ENCODE measurements at regions not wholly inside any gene's neighbourhood (a gene's known extent, or its start where the extent isn't known, plus 50 kb on each side); places are given as distances from the start of the nearest gene placed in this dataset.

DNA sequence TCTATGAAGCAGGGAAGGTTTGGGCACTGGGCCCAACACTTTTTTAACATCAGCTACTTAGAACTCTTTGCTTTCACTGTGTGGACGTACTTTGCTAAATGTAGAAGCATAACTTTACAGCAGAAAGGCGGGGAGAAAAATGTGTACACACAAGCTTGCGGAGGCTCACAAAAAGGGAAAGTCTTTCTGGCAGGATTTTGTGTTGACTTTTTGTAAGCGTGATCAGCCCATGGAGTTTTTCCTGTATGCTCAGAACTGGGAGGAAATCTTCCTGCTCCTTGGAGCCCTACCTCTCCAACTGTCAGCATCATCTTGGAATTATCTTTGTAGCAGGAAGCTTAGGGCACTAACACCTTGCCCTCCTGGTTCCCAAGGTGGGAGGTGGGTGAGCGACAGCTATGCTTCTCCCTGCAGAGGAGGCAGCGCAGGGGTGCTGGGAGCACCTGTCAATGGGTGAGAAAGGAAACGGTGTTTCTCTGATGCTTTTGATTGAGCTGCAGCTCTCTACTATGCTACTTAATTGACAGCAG, 321.9 kb downstream of the GADD45G start:
- WGBS (ENCODE audit: low lambda C conversion rate) = 34% methylated on average over 5 of the region's 7 CpGs
- CTCF ChIA-PET = no interaction called here

DNA sequence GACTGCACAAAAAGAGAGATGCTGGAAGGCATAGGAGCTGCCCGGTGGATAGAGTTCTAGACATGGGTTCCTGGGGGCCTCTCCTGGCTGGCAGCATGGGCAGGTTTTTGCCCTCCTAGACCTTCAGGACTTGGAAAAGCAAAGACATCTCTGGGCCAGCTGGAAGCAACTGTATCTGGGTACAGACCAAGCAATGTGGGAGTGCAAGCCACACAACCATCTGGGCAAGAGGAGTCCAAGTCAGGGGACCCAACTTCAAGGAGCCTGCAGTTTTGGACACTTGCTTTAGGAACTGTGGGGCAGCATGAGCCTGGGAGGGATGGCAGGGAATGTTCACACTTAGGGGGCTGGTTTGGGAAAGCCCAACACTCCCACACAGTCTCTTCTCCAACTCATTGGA, 323.3 kb downstream of the GADD45G start:
- no peaks in the 10 kb centered on the region for H3K79me2 ChIP-seq (ENCODE audit: insufficient read depth)
- H3K27ac ChIP-seq (ENCODE audit: low read depth in 2 of 2, low read length in 1 of 2) = no peak overlapping the region
- H4K20me1 ChIP-seq (ENCODE audit: insufficient read depth) = no peaks in the 10 kb centered on the region
- H3K9me3 ChIP-seq = no peaks in the 10 kb centered on the region
- no peaks in the 10 kb centered on the region for H3K36me3 ChIP-seq (replicated peaks in 1 of 2; ENCODE audit: control insufficient read depth in 1 of 2, insufficient read depth in 2 of 2, low read length in 1 of 2)
- H3K27me3 ChIP-seq (ENCODE audit: insufficient read depth) = no peaks in the 10 kb centered on the region
- no peak overlapping the region for H2AFZ ChIP-seq (ENCODE audit: low read depth)
- CTCF ChIA-PET = interaction anchor here (1.4 to 2.8 kb wide), 2 partner anchors 13 to 325 kb away, joined by 3 to 9 read pairs; no protein-coding TSS in a partner anchor
- no peak overlapping the region for H3K4me3 ChIP-seq (ENCODE audit: low read depth in 2 of 2, low read length in 1 of 2)
- no peaks in the 10 kb centered on the region for H3F3A ChIP-seq (replicated peaks; ENCODE audit: insufficient read depth)
- no peak for DNase-seq
- H3K4me1 ChIP-seq (ENCODE audit: control insufficient read depth in 1 of 2, insufficient read depth in 2 of 2, low read depth in 1 of 2, low read length in 1 of 2) = peaks cover 0 to 12% of the 10 kb centered on the region in 2 experiments; a peak in 1 of 4 replicates
- no peaks in the 10 kb centered on the region for H3K9me2 ChIP-seq
- no peak overlapping the region for H3K9ac ChIP-seq
- TF ChIP-seq TAF1 (IDR thresholded peaks at IDR 0.05; ENCODE audit: borderline replicate concordance, low read depth, low read length) (no peak), YY1 (IDR thresholded peaks at IDR 0.05; ENCODE audit: low read depth) (no peak), NRF1 (IDR thresholded peaks at IDR 0.05; ENCODE audit: low read depth, low read length) (no peak)
- POLR2A ChIA-PET = no interaction called here
- 64% methylated on average over 1 of the region's 1 CpG for WGBS (ENCODE audit: low lambda C conversion rate)
- H3K4me2 ChIP-seq = no peak overlapping the region

More for the DNA sequence above, 321.9 kb downstream of the GADD45G start:
- Histone ChIP-seq H2AFZ (ENCODE audit: low read depth) (no peak overlapping the region), H3K27me3 (ENCODE audit: insufficient read depth) (no peaks in the 10 kb centered on the region), H3F3A (replicated peaks; ENCODE audit: insufficient read depth) (no peaks in the 10 kb centered on the region), H4K20me1 (ENCODE audit: insufficient read depth) (no peaks in the 10 kb centered on the region), H3K27ac (ENCODE audit: low read depth in 2 of 2, low read length in 1 of 2) (no peak overlapping the region), H3K9me3 (no peaks in the 10 kb centered on the region), H3K4me3 (ENCODE audit: low read depth in 2 of 2, low read length in 1 of 2) (no peak overlapping the region), H3K4me1 (ENCODE audit: control insufficient read depth in 1 of 2, insufficient read depth in 2 of 2, low read depth in 1 of 2, low read length in 1 of 2) (peaks cover 0 to 17% of the 10 kb centered on the region in 2 experiments; a peak in 2 of 4 replicates), H3K9ac (no peak overlapping the region), H3K4me2 (no peak overlapping the region), H3K36me3 (replicated peaks in 1 of 2; ENCODE audit: control insufficient read depth in 1 of 2, insufficient read depth in 2 of 2, low read length in 1 of 2) (no peaks in the 10 kb centered on the region), H3K79me2 (ENCODE audit: insufficient read depth) (no peaks in the 10 kb centered on the region), H3K9me2 (no peaks in the 10 kb centered on the region)
- DNase-seq = no peak
- POLR2A ChIA-PET = no interaction called here
- TF ChIP-seq TAF1 (IDR thresholded peaks at IDR 0.05; ENCODE audit: borderline replicate concordance, low read depth, low read length) (no peak), POLR2AphosphoS5 (IDR thresholded peaks at IDR 0.05; ENCODE audit: low read depth, low read length) (no peak), EP300 (IDR thresholded peaks at IDR 0.05; ENCODE audit: borderline replicate concordance in 1 of 2, low read depth in 1 of 2, low read length in 1 of 2) (no peak), JUND (IDR thresholded peaks at IDR 0.05) (no peak)
- TF ChIP-seq, protein P1, sequence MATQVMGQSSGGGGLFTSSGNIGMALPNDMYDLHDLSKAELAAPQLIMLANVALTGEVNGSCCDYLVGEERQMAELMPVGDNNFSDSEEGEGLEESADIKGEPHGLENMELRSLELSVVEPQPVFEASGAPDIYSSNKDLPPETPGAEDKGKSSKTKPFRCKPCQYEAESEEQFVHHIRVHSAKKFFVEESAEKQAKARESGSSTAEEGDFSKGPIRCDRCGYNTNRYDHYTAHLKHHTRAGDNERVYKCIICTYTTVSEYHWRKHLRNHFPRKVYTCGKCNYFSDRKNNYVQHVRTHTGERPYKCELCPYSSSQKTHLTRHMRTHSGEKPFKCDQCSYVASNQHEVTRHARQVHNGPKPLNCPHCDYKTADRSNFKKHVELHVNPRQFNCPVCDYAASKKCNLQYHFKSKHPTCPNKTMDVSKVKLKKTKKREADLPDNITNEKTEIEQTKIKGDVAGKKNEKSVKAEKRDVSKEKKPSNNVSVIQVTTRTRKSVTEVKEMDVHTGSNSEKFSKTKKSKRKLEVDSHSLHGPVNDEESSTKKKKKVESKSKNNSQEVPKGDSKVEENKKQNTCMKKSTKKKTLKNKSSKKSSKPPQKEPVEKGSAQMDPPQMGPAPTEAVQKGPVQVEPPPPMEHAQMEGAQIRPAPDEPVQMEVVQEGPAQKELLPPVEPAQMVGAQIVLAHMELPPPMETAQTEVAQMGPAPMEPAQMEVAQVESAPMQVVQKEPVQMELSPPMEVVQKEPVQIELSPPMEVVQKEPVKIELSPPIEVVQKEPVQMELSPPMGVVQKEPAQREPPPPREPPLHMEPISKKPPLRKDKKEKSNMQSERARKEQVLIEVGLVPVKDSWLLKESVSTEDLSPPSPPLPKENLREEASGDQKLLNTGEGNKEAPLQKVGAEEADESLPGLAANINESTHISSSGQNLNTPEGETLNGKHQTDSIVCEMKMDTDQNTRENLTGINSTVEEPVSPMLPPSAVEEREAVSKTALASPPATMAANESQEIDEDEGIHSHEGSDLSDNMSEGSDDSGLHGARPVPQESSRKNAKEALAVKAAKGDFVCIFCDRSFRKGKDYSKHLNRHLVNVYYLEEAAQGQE (IDR thresholded peaks at IDR 0.05; ENCODE audit: low read depth, low read length) = no peak
- TF ChIP-seq, protein P2, sequence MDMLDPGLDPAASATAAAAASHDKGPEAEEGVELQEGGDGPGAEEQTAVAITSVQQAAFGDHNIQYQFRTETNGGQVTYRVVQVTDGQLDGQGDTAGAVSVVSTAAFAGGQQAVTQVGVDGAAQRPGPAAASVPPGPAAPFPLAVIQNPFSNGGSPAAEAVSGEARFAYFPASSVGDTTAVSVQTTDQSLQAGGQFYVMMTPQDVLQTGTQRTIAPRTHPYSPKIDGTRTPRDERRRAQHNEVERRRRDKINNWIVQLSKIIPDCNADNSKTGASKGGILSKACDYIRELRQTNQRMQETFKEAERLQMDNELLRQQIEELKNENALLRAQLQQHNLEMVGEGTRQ (IDR thresholded peaks at IDR 0.05; ENCODE audit: borderline replicate concordance, low read depth, low read length) = no peak

Data from SK-N-SH (cell line).